ENCODE measurements at regions not wholly inside any gene's neighbourhood (a gene's known extent, or its start where the extent isn't known, plus 50 kb on each side); places are given as distances from the start of the nearest gene placed in this dataset.
"Not testable (repeated sequence)": the region's sequence is repeated elsewhere in the genome, so short reads cannot be mapped to it uniquely, and the experiment has no call there.

DNA sequence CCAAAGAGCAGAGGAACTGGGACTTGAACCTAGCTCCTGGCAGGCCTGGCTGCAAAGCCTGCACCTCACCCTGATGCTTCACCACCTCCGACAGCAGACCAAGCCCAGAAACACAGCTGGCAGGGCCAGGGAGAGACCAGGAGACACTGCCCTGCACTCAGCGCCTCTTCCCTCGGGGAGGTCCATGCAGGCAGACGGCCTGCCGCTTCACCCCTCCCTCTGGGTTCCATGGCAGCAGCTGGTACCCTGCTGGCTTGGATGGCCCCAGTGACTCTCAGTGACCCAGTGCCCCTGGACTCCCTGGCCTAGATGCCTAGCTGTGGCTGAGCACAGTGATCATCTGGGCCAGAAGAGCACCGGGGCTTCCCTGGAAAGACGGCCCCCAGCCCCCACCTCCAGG is 65.3 kb upstream of the TARDBP start:
- no peak overlapping the region for H3K27ac ChIP-seq
- TF ChIP-seq, protein P1, sequence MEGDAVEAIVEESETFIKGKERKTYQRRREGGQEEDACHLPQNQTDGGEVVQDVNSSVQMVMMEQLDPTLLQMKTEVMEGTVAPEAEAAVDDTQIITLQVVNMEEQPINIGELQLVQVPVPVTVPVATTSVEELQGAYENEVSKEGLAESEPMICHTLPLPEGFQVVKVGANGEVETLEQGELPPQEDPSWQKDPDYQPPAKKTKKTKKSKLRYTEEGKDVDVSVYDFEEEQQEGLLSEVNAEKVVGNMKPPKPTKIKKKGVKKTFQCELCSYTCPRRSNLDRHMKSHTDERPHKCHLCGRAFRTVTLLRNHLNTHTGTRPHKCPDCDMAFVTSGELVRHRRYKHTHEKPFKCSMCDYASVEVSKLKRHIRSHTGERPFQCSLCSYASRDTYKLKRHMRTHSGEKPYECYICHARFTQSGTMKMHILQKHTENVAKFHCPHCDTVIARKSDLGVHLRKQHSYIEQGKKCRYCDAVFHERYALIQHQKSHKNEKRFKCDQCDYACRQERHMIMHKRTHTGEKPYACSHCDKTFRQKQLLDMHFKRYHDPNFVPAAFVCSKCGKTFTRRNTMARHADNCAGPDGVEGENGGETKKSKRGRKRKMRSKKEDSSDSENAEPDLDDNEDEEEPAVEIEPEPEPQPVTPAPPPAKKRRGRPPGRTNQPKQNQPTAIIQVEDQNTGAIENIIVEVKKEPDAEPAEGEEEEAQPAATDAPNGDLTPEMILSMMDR (conservative IDR thresholded peaks at IDR 0.05): no peak
- TF ChIP-seq ZFX (IDR thresholded peaks at IDR 0.05): no peak

DNA sequence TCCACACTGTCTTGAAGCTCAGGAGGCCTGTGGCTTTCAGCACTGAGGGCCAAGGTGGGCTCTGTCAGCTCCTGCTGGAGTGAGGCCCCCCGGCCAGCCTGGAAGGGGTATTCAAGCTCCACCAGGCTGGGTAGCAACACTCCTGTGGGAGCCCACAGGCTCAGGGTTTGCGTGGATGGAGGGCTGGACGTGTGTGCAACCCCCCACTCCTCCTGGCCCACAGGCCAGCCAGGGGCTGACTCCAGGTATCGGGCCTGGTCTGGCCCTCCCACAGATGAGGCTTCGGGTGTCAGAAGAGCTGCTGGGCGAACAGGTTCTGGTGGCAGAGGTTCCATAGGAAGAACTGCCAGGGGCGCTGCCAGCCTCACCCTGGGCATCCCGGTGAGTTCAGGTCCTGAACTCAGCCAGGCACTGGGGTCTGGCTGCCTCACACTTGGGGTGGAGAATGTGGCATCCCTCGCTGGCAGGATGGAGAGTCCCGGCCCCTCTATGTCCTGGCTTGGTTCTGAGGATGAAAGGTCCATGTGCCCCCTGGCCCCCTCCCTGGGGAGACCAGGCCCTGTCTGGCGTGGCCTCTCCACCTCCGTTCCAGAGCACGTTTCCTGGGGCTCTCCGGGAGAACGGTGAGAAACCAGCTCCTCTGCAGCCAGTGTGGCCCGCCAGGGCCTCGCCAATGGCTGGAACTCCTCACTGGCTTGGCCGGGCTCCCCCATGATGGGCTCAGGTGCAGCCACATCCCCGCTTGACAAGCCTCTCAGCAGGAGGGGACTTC is 64.6 kb upstream of the TARDBP start:
- no peak overlapping the region for H3K27ac ChIP-seq
- TF ChIP-seq ZFX (IDR thresholded peaks at IDR 0.05): no peak
- TF ChIP-seq, protein P1 (conservative IDR thresholded peaks at IDR 0.05): no peak

DNA sequence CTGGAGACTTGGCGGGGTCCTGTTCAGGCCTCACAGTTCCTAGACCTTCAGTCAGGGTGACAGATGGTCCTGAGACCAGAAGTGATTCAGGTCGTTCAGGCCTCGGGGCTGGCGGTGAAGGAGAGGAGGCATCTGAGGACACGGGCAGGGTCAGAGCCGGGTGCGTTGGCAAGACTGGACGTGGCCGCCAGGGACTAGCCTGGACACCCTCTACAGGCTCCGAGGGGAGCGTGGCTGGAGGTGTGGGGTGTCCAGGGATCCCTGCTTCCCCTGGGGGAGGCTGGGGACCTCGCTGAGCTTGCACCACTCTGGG is 64.0 kb upstream of the TARDBP start:
- TF ChIP-seq, protein P1 (conservative IDR thresholded peaks at IDR 0.05): no peak
- no peak for TF ChIP-seq ZFX (IDR thresholded peaks at IDR 0.05)
- no peak overlapping the region for H3K27ac ChIP-seq

DNA sequence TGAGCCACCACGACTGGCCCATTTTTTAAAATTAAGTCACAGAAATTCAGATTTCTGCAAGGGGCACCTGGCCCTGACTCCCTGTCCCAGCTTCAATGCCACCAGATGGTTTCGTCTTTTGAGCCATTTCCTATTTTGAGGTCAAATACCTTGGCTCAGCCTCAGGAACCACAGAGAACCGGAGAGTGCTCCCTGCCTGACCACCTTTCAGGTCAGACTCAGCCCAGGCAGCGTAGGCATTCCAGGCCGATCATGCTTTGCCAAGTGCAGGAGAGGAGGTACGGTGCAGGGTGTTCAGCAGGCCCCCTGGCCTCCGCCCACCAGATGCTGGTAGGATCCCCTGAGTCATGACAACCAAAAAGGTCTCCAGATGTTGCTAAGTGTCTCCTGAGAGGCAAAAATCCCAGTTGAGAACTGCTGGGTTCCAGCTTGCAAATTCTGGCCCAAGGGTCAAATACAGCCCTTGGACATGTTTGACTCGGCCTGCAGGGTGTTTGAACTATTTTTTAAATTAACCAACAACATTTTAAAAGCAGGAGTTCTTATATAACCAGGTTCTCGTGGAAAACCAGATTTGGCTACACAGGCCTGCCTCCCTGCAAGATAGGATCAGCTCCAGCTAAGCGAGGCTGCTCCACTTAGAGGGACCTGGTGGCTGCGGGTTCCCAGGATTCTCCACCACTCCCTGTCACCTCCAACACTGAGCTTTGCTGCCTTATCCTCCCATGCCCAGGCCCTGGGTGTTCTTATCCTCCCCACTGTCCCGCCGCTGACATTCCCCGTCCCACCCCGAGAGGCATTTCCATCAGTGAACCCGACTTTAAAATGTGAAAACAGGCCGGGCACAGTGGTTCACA is 61.9 kb upstream of the TARDBP start:
- no peak overlapping the region for H3K27ac ChIP-seq
- TF ChIP-seq ZFX (IDR thresholded peaks at IDR 0.05): no peak
- TF ChIP-seq, protein P1 (conservative IDR thresholded peaks at IDR 0.05): no peak

GRCh38 chr1:10951298-10951697 is 61.2 kb upstream of the TARDBP start:
- not testable (repeated sequence) for H3K27ac ChIP-seq

DNA sequence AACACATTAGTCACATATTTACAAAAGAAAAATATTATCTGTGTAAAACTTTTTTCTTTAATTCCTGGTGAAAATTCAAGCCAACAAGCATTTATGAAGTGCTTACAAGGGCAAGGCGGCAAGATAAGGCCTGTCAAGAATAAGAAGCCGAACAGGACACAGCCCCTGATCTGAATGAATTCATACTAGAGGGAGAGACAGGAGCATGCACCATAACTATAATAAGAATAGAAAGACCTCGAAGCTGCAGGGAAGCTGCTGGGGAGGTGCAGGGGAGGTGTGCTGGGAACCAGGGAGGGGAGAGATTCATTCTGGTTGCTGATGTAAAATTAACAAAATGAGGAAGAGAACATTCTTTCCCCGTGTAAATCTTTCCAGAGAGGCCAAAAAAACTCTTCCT is 60.5 kb upstream of the TARDBP start:
- TF ChIP-seq, protein P1 (conservative IDR thresholded peaks at IDR 0.05): no peak
- no peak for TF ChIP-seq ZFX (IDR thresholded peaks at IDR 0.05)

GRCh38 chr1:10953505-10954193 is 58.8 kb upstream of the TARDBP start:
- TF ChIP-seq, protein P1 (conservative IDR thresholded peaks at IDR 0.05): no peak
- no peak for TF ChIP-seq ZFX (IDR thresholded peaks at IDR 0.05)
- H3K27ac ChIP-seq: no peak overlapping the region

More for the DNA sequence above, 60.5 kb upstream of the TARDBP start:
- H3K27ac ChIP-seq: no peak overlapping the region

Measured in C4-2B (cell line).